Hepatocyte (in vitro differentiated cells): ENCODE measurements at regions not wholly inside any gene's neighbourhood (a gene's known extent, or its start where the extent isn't known, plus 50 kb on each side); places are given as distances from the start of the nearest gene placed in this dataset.

Experiments used
- CTCF ChIP-seq: fragments of 200-600 bp; sonication (generic); IDR thresholded peaks from 2 replicates; pipeline ENCODE4 v1.5.1; 2016; ENCODE audit warnings: antibody characterized with exemption, mild to moderate bottlenecking; ENCODE audit not compliant: poor library complexity
- EZH2phosphoT487 ChIP-seq: fragments of 200-600 bp; sonication (generic); IDR thresholded peaks from one replicate; pipeline ENCODE4 v1.6.1; 2018; ENCODE audit warnings: antibody characterized with exemption, mild to moderate bottlenecking, low read depth, moderate library complexity; ENCODE audit not compliant: unreplicated experiment, severe bottlenecking

DNA sequence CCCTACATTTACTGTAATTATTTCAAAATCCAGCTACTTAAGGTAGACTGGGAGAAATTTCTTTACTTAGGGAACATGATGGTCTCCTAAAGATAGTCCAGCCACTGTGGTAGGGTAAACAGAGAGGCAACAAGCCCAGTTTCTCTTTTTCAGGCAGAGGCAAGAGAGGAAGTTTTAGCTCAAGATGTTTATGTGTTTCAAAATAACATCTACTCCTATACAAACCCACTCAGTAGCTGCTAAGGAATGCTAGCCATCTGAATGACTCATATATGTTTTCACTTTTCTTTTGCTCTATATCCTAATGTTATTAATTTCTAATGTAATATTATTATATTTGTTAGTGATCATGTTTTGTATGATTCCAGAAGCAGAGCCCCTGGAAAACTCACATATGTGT lies 856.6 kb downstream of the PLA2G4A start:
- TF ChIP-seq CTCF (no peak), EZH2phosphoT487 (no peak)
